ENCODE measurements at regions not wholly inside any gene's neighbourhood (a gene's known extent, or its start where the extent isn't known, plus 50 kb on each side); places are given as distances from the start of the nearest gene placed in this dataset.
"Not testable (repeated sequence)": the region's sequence is repeated elsewhere in the genome, so short reads cannot be mapped to it uniquely, and the experiment has no call there.

DNA sequence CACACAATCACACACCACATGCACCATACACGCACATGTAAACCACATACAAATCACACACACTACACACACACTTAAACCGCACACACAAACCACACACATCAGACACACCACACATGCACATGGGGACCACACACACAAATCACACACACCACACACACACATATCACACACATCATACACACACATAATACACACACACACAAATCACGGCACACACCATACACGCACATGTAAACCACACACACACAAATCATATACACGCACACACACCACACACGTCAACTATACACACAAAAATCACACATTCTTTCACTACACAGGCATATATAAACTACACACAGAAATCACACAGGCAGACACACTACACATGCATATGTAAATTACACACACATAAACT lies 802.3 kb downstream of the SPATA31A7 start:
- H3K9me3 ChIP-seq (ENCODE audit: control extremely low read depth in 1 of 5, control insufficient read depth in 4 of 5, insufficient read depth in 2 of 5, low read depth in 1 of 5, low read length in 4 of 5); H3K36me3 ChIP-seq (ENCODE audit: control insufficient read depth in 4 of 4, insufficient read depth in 4 of 4, low read length in 3 of 4); CTCF ChIA-PET; H3K27ac ChIP-seq (ENCODE audit: insufficient read depth in 1 of 2, low read depth in 1 of 2, low read length in 2 of 2, poor library complexity in 1 of 2, severe bottlenecking in 2 of 2); POLR2A ChIA-PET; H3K4me1 ChIP-seq (ENCODE audit: control extremely low read depth in 1 of 4, control insufficient read depth in 4 of 4, insufficient read depth in 4 of 4, low read length in 3 of 4); H3K27me3 ChIP-seq (replicated peaks in 2 of 5; ENCODE audit: control insufficient read depth in 4 of 5, insufficient read depth in 5 of 5, low read length in 4 of 5); H3K4me3 ChIP-seq (ENCODE audit: control insufficient read depth in 1 of 7, extremely low read depth in 1 of 7, insufficient read depth in 4 of 7, low read depth in 2 of 7, low read length in 6 of 7): not testable (repeated sequence)
- peak in 1 of 3 donors; percentile 13 for DNase-seq
- WGBS (ENCODE audit: insufficient coverage) = 98% methylated on average over 4 of the region's 6 CpGs

DNA sequence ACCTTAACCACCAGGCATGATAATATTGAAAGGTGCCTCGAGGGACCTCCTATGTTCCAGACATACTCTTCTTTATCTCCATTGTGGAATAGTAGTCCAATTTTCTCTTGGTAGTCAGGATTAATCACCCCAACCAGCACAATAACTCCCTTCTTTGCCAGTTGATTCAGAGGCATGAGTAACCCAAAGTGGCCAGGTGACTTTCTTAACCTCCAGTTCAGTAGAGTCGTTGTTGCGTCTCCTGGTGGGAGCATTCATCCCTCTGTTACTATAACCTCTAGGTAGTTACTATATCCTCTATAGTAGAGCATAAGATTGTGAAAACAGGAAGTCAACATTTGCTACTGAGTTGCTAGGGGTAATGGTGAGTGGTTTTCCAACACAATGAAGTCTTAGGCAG lies 842.6 kb downstream of the SPATA31A7 start:
- H3K4me3 ChIP-seq (ENCODE audit: control insufficient read depth in 1 of 7, extremely low read depth in 1 of 7, insufficient read depth in 4 of 7, low read depth in 2 of 7, low read length in 6 of 7); CTCF ChIA-PET; H3K4me1 ChIP-seq (ENCODE audit: control extremely low read depth in 1 of 4, control insufficient read depth in 4 of 4, insufficient read depth in 4 of 4, low read length in 3 of 4); H3K27ac ChIP-seq (ENCODE audit: insufficient read depth in 1 of 2, low read depth in 1 of 2, low read length in 2 of 2, poor library complexity in 1 of 2, severe bottlenecking in 2 of 2); H3K27me3 ChIP-seq (replicated peaks in 2 of 5; ENCODE audit: control insufficient read depth in 4 of 5, insufficient read depth in 5 of 5, low read length in 4 of 5); POLR2A ChIA-PET; DNase-seq; H3K36me3 ChIP-seq (ENCODE audit: control insufficient read depth in 4 of 4, insufficient read depth in 4 of 4, low read length in 3 of 4); H3K9me3 ChIP-seq (ENCODE audit: control extremely low read depth in 1 of 5, control insufficient read depth in 4 of 5, insufficient read depth in 2 of 5, low read depth in 1 of 5, low read length in 4 of 5): not testable (repeated sequence)
- WGBS (ENCODE audit: insufficient coverage) = no CpG with 5 or more reads among the region's 3 CpGs

DNA sequence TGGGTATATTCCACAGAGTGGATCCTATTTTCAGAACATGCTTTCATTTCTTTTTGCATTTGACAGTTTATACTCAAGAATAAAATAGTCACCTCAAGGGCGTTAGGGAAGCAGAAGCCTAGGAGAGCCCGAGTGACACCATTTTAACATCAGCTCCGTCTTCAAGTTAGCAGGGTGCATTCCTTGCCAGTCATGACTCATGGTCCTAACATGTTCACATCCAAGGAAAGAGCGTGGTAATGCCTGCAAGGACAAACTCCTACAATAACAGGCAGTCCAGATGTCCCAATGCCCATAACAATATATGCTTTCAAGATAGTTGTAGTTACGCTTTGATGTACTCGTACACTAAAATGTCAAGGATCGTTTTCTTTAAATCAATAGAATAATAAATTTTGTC lies 848.4 kb downstream of the SPATA31A7 start:
- H3K9me3 ChIP-seq (ENCODE audit: control extremely low read depth in 1 of 5, control insufficient read depth in 4 of 5, insufficient read depth in 2 of 5, low read depth in 1 of 5, low read length in 4 of 5); H3K27me3 ChIP-seq (replicated peaks in 2 of 5; ENCODE audit: control insufficient read depth in 4 of 5, insufficient read depth in 5 of 5, low read length in 4 of 5); DNase-seq; POLR2A ChIA-PET; H3K4me1 ChIP-seq (ENCODE audit: control extremely low read depth in 1 of 4, control insufficient read depth in 4 of 4, insufficient read depth in 4 of 4, low read length in 3 of 4); H3K27ac ChIP-seq (ENCODE audit: insufficient read depth in 1 of 2, low read depth in 1 of 2, low read length in 2 of 2, poor library complexity in 1 of 2, severe bottlenecking in 2 of 2); H3K36me3 ChIP-seq (ENCODE audit: control insufficient read depth in 4 of 4, insufficient read depth in 4 of 4, low read length in 3 of 4); H3K4me3 ChIP-seq (ENCODE audit: control insufficient read depth in 1 of 7, extremely low read depth in 1 of 7, insufficient read depth in 4 of 7, low read depth in 2 of 7, low read length in 6 of 7); CTCF ChIA-PET: not testable (repeated sequence)
- WGBS (ENCODE audit: insufficient coverage) = no CpG with 5 or more reads among the region's 7 CpGs

DNA sequence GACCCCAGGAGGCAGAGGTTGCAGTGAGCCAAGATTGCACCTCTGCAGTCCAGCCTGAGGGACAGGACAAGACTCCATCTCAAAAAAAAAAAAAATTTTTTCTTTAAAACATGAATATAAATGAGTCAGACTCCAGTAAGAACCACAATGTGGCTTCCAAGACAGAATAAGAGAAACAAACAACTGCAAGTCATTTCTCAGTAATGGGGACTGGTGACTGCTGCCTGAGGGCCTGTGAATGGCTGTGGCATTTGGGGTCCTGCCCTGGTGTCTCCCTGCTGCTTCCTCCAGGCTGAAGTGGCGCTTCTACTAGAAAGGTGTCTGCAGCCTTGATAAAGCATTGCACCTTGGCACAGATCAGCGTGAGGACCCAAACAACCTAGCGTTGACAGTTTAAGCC lies 868.3 kb downstream of the SPATA31A7 start:
- H3K9me3 ChIP-seq (ENCODE audit: control extremely low read depth in 1 of 5, control insufficient read depth in 4 of 5, insufficient read depth in 2 of 5, low read depth in 1 of 5, low read length in 4 of 5); CTCF ChIA-PET; POLR2A ChIA-PET; H3K27ac ChIP-seq (ENCODE audit: insufficient read depth in 1 of 2, low read depth in 1 of 2, low read length in 2 of 2, poor library complexity in 1 of 2, severe bottlenecking in 2 of 2); DNase-seq; H3K27me3 ChIP-seq (replicated peaks in 2 of 5; ENCODE audit: control insufficient read depth in 4 of 5, insufficient read depth in 5 of 5, low read length in 4 of 5); H3K4me3 ChIP-seq (ENCODE audit: control insufficient read depth in 1 of 7, extremely low read depth in 1 of 7, insufficient read depth in 4 of 7, low read depth in 2 of 7, low read length in 6 of 7); H3K4me1 ChIP-seq (ENCODE audit: control extremely low read depth in 1 of 4, control insufficient read depth in 4 of 4, insufficient read depth in 4 of 4, low read length in 3 of 4); H3K36me3 ChIP-seq (ENCODE audit: control insufficient read depth in 4 of 4, insufficient read depth in 4 of 4, low read length in 3 of 4): not testable (repeated sequence)
- no CpG with 5 or more reads among the region's 3 CpGs for WGBS (ENCODE audit: insufficient coverage)

DNA sequence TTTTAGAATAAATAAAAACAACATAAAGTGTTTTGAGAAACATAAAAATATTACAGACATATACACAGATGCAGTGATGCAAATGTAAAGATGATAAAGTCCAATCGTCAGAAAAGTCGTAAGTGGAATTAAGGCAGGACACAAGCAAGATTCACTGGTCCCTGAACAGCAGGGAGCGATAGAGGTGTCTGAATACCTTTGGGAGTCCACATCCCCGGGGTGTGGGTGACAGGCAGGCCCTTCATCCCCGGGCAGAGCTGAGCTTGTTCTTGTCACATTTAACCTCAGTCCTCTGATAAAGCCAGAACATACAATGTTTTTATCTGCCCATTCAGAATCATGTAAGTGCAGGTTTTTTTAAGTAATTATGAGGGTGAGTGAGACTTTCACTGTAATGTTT lies 881.2 kb downstream of the SPATA31A7 start:
- H3K4me1 ChIP-seq (ENCODE audit: control extremely low read depth in 1 of 4, control insufficient read depth in 4 of 4, insufficient read depth in 4 of 4, low read length in 3 of 4); H3K36me3 ChIP-seq (ENCODE audit: control insufficient read depth in 4 of 4, insufficient read depth in 4 of 4, low read length in 3 of 4); CTCF ChIA-PET; DNase-seq; H3K27me3 ChIP-seq (replicated peaks in 2 of 5; ENCODE audit: control insufficient read depth in 4 of 5, insufficient read depth in 5 of 5, low read length in 4 of 5); H3K27ac ChIP-seq (ENCODE audit: insufficient read depth in 1 of 2, low read depth in 1 of 2, low read length in 2 of 2, poor library complexity in 1 of 2, severe bottlenecking in 2 of 2); H3K9me3 ChIP-seq (ENCODE audit: control extremely low read depth in 1 of 5, control insufficient read depth in 4 of 5, insufficient read depth in 2 of 5, low read depth in 1 of 5, low read length in 4 of 5); POLR2A ChIA-PET; H3K4me3 ChIP-seq (ENCODE audit: control insufficient read depth in 1 of 7, extremely low read depth in 1 of 7, insufficient read depth in 4 of 7, low read depth in 2 of 7, low read length in 6 of 7): not testable (repeated sequence)
- WGBS (ENCODE audit: insufficient coverage) = no CpG with 5 or more reads among the region's 5 CpGs

DNA sequence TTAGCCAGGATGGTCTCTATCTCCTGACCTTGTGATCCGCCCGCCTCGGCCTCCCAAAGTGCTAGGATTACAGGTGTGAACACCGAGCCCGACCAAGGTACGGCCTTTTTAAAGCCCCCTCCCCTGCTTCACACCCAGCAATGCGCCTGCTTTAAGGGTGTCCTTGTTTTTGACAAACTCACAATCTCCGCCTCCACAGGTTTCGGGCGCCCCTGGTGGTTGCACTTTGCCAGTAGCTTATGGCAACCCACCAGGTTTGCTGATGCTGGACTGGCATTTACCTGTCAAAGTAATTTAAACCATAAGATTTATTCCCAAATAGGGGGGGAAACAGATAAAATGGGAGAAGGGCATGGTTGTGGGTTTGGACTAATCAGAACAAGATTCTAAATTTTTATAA lies 883.6 kb downstream of the SPATA31A7 start:
- H3K27me3 ChIP-seq (replicated peaks in 2 of 5; ENCODE audit: control insufficient read depth in 4 of 5, insufficient read depth in 5 of 5, low read length in 4 of 5); POLR2A ChIA-PET; H3K4me1 ChIP-seq (ENCODE audit: control extremely low read depth in 1 of 4, control insufficient read depth in 4 of 4, insufficient read depth in 4 of 4, low read length in 3 of 4); H3K4me3 ChIP-seq (ENCODE audit: control insufficient read depth in 1 of 7, extremely low read depth in 1 of 7, insufficient read depth in 4 of 7, low read depth in 2 of 7, low read length in 6 of 7); CTCF ChIA-PET; H3K9me3 ChIP-seq (ENCODE audit: control extremely low read depth in 1 of 5, control insufficient read depth in 4 of 5, insufficient read depth in 2 of 5, low read depth in 1 of 5, low read length in 4 of 5); H3K27ac ChIP-seq (ENCODE audit: insufficient read depth in 1 of 2, low read depth in 1 of 2, low read length in 2 of 2, poor library complexity in 1 of 2, severe bottlenecking in 2 of 2); DNase-seq; H3K36me3 ChIP-seq (ENCODE audit: control insufficient read depth in 4 of 4, insufficient read depth in 4 of 4, low read length in 3 of 4): not testable (repeated sequence)
- WGBS (ENCODE audit: insufficient coverage) = no CpG with 5 or more reads among the region's 10 CpGs

DNA sequence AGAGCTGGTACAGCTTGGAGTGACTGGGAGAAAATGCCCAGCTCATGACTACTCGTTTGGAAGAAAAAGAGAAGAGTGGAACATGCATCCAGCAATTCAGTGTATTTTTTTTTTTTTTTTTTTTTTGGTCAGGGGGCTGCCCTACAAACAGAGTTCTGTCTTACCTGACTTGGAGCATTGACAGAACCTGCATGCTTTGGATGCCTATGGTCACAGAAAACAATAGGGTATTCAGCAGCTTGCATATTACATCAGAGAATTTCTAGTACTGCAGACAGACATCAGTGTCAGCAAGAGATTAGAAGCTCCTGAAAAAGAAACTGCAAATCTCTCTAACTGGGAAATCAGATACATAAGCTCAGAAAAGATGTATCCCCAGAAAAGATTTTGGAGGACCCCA lies 894.4 kb downstream of the SPATA31A7 start:
- H3K27ac ChIP-seq (ENCODE audit: insufficient read depth in 1 of 2, low read depth in 1 of 2, low read length in 2 of 2, poor library complexity in 1 of 2, severe bottlenecking in 2 of 2); CTCF ChIA-PET; H3K4me1 ChIP-seq (ENCODE audit: control extremely low read depth in 1 of 4, control insufficient read depth in 4 of 4, insufficient read depth in 4 of 4, low read length in 3 of 4); H3K27me3 ChIP-seq (replicated peaks in 2 of 5; ENCODE audit: control insufficient read depth in 4 of 5, insufficient read depth in 5 of 5, low read length in 4 of 5); H3K4me3 ChIP-seq (ENCODE audit: control insufficient read depth in 1 of 7, extremely low read depth in 1 of 7, insufficient read depth in 4 of 7, low read depth in 2 of 7, low read length in 6 of 7); DNase-seq; H3K36me3 ChIP-seq (ENCODE audit: control insufficient read depth in 4 of 4, insufficient read depth in 4 of 4, low read length in 3 of 4); H3K9me3 ChIP-seq (ENCODE audit: control extremely low read depth in 1 of 5, control insufficient read depth in 4 of 5, insufficient read depth in 2 of 5, low read depth in 1 of 5, low read length in 4 of 5); POLR2A ChIA-PET: not testable (repeated sequence)
- WGBS (ENCODE audit: insufficient coverage) = no CpG with 5 or more reads among the region's 1 CpG
